GM12891 (cell line): ENCODE measurements at regions not wholly inside any gene's neighbourhood (a gene's known extent, or its start where the extent isn't known, plus 50 kb on each side); places are given as distances from the start of the nearest gene placed in this dataset.

Experiments
- DNase-seq: peaks from one replicate; pipeline ENCODE4 v3.0.0; 2011; ENCODE audit warnings: low spot score; ENCODE audit not compliant: insufficient read length
- FAIRE-seq: peaks from 2 replicates; lab custom pipeline; 2011; peaks lifted over from hg19 to GRCh38; lab: Jason Lieb, UNC
- PAX5 ChIP-seq: IDR thresholded peaks from 2 replicates; pipeline ENCODE4 v1.6.1; 2011; ENCODE audit warnings: low read length, moderate library complexity, mild to moderate bottlenecking; ENCODE audit not compliant: insufficient read depth, severe bottlenecking
- POLR2A ChIP-seq: IDR thresholded peaks from 2 replicates; pipeline ENCODE4 v1.6.1; 2011; ENCODE audit warnings: low read depth, low read length, control low read depth
- POLR2AphosphoS5 ChIP-seq: IDR thresholded peaks from 2 replicates; pipeline ENCODE4 v1.6.1; 2011; ENCODE audit warnings: low read depth, low read length, control low read depth
- POU2F2 ChIP-seq: IDR thresholded peaks from 2 replicates; pipeline ENCODE4 v1.6.1; 2011; ENCODE audit warnings: low read depth, mild to moderate bottlenecking, control low read depth, low read length, moderate library complexity
- SPI1 ChIP-seq: IDR thresholded peaks from 2 replicates; pipeline ENCODE4 v1.6.1; 2011; ENCODE audit warnings: low read depth, low read length, control low read depth
- TAF1 ChIP-seq: IDR thresholded peaks from 2 replicates; pipeline ENCODE4 v1.6.1; 2011; ENCODE audit warnings: low read depth, low read length, control low read depth

DNA sequence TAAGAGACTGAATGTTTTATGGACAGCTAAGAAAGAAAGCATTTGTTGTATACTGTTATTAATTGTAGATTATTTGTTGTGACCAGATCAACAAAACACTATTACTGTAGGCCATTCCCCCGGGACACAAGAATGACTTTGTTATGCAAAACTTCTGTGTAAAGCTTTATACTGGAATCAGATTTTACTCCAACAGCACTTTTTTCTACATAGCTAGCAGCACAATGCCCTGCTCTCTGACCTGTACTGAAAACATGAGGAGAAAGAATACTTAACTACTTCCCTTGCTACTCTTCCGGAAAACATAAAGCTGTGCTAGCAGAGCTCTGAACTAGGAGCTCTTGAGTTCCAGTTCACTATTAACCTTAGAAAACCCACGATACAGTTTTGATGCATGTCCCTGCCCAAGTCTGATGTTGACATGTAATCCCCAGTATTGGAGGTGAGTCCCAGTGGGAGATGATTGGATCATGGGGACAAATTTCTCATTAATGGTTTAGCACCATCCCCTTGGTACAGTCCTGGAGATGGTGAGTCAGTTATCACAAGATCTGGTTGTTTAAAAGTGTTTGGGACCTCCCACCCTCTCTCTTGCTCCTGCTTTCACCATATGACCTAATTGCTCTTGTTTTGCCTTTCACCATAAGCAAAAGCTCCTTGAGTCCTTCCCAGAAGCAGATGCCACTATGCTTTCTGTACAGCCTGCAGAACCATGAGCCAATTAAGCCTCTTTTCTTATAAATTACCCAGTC lies 601.1 kb upstream of the PIK3C3 start:
- FAIRE-seq (no peak), DNase-seq (no peak)
- TF ChIP-seq PAX5 (no peak), POU2F2 (no peak), POLR2AphosphoS5 (no peak), SPI1 (no peak), TAF1 (no peak), POLR2A (no peak)

DNA sequence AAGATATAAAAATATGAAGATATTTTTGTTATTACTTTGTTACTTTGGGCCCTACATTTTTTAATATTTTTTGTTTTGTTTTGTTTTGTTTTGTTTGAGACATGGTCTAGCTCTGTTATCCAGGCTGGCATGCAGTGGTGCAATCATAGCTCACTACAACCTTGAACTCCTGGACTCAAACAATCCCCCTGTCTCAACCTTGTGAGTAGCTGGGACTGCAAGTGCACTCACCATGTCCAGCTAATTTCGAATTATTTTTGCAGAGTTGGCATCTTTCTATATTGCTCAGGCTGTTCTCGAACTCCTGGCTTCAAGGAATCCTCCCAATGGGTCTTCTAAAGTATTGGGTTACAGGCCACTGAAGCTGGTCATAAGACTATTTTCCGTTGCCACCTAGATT lies 603.6 kb upstream of the PIK3C3 start:
- FAIRE-seq, result no peak
- no peak for DNase-seq

DNA sequence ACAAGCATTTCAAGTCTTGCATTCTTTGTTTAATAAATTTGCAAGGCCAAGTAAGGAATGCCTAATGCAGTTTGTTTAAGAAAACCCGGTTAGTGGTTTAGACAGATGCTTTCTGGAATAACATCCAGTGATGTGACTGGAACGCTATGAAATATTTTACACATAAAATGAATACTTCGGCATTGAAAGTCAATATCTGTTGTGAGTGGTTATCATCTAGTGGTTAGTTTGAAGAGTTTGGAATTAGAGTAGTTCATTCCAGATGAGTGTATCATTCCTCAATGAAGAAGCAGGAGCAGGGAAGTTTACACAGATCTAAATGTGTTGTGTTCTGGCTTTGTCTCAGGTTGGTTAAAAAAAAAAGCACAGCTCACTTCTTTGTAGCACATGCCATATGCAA lies 608.0 kb upstream of the PIK3C3 start:
- FAIRE-seq (no peak), DNase-seq (no peak)
- no peak for TF ChIP-seq TAF1
- no peak for TF ChIP-seq POU2F2
- no peak for TF ChIP-seq PAX5
- no peak for TF ChIP-seq POLR2AphosphoS5
- no peak for TF ChIP-seq SPI1

More for the DNA sequence above, 603.6 kb upstream of the PIK3C3 start:
- no peak for TF ChIP-seq POLR2AphosphoS5
- no peak for TF ChIP-seq POLR2A
- no peak for TF ChIP-seq TAF1
- no peak for TF ChIP-seq POU2F2

DNA sequence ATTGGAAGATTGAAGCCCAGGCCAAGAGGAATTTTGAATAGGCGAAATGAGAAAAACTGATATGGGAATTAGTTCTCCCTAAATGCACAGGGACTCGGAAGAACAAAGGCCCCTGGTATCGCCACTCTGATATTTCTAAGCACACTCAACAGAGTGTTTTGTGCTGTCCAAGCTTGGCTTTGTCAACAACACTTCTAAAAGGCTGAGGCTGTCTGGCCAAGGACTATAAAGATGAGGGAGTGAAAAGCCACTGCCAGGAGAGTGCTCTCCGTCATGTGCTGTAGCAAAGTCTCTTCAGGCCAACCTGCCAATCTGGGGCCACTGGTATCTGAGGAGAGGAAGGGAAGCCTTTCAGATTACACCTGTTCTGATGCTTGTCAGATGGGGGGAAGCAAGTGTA lies 611.2 kb upstream of the PIK3C3 start:
- DNase-seq, result no peak
- TF ChIP-seq SPI1, result no peak
- no peak for TF ChIP-seq POLR2AphosphoS5
- no peak for TF ChIP-seq POU2F2
- TF ChIP-seq TAF1, result no peak
- TF ChIP-seq POLR2A, result no peak
- no peak for TF ChIP-seq PAX5
- FAIRE-seq, result no peak

DNA sequence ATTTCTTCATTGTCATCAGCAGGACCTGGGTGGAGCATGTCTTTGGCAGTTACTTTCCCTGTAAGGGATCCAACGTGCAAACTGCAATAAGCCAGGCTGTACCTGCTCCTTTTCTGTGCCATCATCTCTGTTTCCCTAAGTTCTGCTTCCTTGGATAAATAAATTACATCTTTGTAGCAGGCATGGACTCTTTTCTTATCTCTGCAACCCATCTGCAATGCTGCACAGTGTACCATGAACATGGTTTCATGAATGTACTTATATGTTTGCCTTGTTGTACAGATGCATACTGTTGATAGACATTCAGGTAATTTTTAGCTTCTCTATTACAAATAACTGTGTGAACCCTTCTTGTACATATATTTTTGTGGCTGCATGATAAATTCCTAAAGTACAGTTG lies 616.7 kb upstream of the PIK3C3 start:
- DNase-seq (no peak), FAIRE-seq (no peak)
- no peak for TF ChIP-seq SPI1
- TF ChIP-seq POU2F2, result no peak
- TF ChIP-seq TAF1, result no peak
- TF ChIP-seq POLR2AphosphoS5, result no peak
- no peak for TF ChIP-seq POLR2A
- no peak for TF ChIP-seq PAX5

DNA sequence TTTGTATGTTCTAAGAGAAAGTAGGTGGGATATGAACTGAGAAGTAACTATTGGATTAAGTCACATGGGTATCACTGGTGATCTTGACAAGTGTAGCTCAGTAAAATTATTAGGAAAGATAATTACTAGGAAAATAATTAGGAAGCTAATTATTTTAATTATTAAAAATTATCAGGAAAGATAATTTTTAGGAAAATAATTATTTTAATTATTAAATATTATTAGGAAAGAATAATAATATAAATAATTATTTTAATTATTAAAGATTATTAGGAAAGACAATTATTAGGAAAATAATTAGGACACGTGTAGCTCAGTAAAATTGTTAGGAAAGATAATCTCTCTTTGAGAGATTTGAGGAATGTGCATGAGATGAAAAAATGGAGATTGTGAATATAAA lies 623.4 kb upstream of the PIK3C3 start:
- DNase-seq (no peak), FAIRE-seq (no peak)
- TF ChIP-seq PAX5 (no peak), TAF1 (no peak), POLR2A (no peak), POLR2AphosphoS5 (no peak), POU2F2 (no peak)

DNA sequence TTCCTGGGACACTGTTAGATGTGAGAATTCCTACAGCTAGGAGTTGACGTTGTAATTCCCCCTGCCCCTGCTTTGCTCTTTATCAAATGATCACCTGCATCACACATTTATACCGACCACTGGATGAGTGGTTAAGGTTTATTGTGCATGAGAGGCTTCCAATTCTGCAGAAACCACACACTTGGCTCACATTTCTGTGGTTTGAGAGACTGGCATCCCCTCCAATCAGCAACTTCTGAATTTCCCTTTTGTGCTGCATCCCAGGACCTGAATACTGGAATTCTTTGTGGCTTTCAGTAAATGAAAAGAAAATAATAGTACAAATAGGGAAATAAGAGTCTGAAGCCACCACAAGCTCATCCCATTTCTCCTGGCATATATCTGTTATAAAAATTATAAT lies 628.7 kb upstream of the PIK3C3 start:
- DNase-seq, result no peak
- FAIRE-seq, result no peak
- no peak for TF ChIP-seq POU2F2
- TF ChIP-seq TAF1, result no peak
- TF ChIP-seq POLR2AphosphoS5, result no peak
- TF ChIP-seq SPI1, result no peak
- no peak for TF ChIP-seq PAX5
- no peak for TF ChIP-seq POLR2A

DNA sequence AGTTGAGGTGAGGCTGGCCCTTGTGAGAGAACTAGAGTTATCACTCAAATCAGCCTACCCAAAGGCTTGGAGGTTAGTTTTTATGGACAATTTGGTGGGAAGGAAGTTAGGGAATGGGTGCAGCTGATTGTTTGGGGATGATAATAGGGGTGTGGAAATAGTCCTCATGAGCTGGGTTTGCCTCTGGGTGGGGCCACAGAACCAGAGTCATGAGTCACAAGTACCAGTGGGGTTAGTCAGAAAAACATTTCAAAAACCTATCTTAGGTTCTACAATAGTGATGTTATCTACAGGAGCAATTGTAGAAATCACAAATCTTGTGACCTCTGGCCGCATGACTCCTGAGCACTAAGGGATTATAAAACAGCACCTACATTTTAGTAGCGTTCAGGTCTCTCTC lies 630.1 kb upstream of the PIK3C3 start:
- DNase-seq (no peak), FAIRE-seq (no peak)
- TF ChIP-seq POU2F2, result no peak
- no peak for TF ChIP-seq POLR2A
- no peak for TF ChIP-seq PAX5
- no peak for TF ChIP-seq POLR2AphosphoS5
- no peak for TF ChIP-seq SPI1
- no peak for TF ChIP-seq TAF1

DNA sequence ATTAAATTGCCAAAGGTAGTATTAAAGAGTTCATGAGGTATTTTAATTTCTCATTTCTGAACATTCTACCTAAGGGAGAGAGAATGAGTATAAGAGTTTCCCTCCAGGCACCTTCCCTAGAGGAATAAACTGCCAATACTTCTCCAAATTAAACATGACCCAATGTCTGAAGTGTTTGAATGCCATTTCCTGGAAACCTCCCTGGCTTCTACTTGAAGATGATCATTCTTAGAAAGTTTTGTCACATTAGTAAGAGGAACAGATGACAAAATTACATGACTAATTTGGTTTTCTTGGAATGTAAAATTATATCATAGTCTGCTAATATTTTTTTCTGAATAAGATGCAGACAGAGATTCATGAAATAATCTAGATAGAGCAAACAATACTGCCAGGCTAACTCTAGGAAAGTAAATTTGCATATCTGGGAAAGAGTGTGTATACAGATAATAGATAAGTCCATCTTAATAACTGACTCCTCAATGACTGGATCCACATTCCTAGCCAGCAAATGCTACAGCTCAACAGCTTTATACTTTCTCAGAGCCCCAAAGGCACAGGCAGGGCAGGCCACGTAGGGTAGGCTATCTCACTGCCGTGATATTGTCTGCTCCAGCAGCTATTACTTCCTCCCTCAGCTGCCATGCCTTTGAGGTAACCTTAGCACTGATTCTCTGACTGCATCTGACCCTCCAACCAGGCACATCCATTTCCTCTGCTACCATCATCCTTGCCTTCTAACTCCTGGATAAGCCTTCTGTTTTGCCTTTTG lies 630.8 kb upstream of the PIK3C3 start:
- TF ChIP-seq PAX5, result no peak
- no peak for TF ChIP-seq POLR2A
- no peak for TF ChIP-seq SPI1
- no peak for TF ChIP-seq POU2F2
- no peak for TF ChIP-seq TAF1
- TF ChIP-seq POLR2AphosphoS5, result no peak
- FAIRE-seq (no peak), DNase-seq (no peak)

DNA sequence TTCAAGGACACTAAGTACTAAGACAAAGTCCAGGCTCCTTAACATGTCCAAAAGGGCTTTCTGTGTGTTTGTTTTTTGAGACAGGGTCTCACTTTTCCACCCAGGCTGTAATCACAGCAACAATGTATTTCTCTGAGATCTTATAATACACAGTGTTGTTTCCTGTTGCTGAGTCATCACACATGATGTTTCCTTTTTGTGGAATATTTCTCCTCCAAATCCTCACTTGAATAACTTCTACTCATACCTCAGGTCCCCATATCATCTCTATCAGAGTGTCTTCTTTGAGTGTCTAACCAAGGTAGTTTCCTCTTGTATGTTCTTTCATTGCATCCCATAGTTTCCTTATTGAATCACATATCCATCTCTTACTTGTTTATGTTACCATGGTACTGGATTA lies 632.0 kb upstream of the PIK3C3 start:
- FAIRE-seq (no peak), DNase-seq (no peak)
- TF ChIP-seq POLR2A (no peak), POU2F2 (no peak), PAX5 (no peak), POLR2AphosphoS5 (no peak), TAF1 (no peak), SPI1 (no peak)
